ENCODE measurements at regions not wholly inside any gene's neighbourhood (a gene's known extent, or its start where the extent isn't known, plus 50 kb on each side); places are given as distances from the start of the nearest gene placed in this dataset.

GRCh38 chr2:226408141-226408540, 391.5 kb downstream of the IRS1 start:
- H3K4me3 ChIP-seq: no peak overlapping the region
- H3K27ac ChIP-seq: no peak overlapping the region
- no peaks in the 10 kb centered on the region for H3K4me1 ChIP-seq
- no peak for TF ChIP-seq CTCF (IDR thresholded peaks at IDR 0.05)
- intact Hi-C loops (cut with DNase I; ENCODE audit: low total_unique reads): no loop called here
- H3K9me3 ChIP-seq: no peaks in the 10 kb centered on the region
- no peaks in the 10 kb centered on the region for H3K36me3 ChIP-seq
- DNase-seq: no peak
- H3K27me3 ChIP-seq: no peaks in the 10 kb centered on the region

GRCh38 chr2:226407135-226407534, 392.5 kb downstream of the IRS1 start:
- DNase-seq: no peak
- H3K9me3 ChIP-seq: no peaks in the 10 kb centered on the region
- H3K4me3 ChIP-seq: no peak overlapping the region
- no peaks in the 10 kb centered on the region for H3K36me3 ChIP-seq
- TF ChIP-seq CTCF (IDR thresholded peaks at IDR 0.05): no peak
- H3K27ac ChIP-seq: no peak overlapping the region
- intact Hi-C loops (cut with DNase I; ENCODE audit: low total_unique reads): no loop called here
- no peaks in the 10 kb centered on the region for H3K27me3 ChIP-seq
- no peaks in the 10 kb centered on the region for H3K4me1 ChIP-seq

- no peak overlapping the region for H3K27ac ChIP-seq
- no peaks in the 10 kb centered on the region for H3K36me3 ChIP-seq
- no peaks in the 10 kb centered on the region for H3K9me3 ChIP-seq
- intact Hi-C loops (cut with DNase I; ENCODE audit: low total_unique reads): no loop called here
- no peaks in the 10 kb centered on the region for H3K4me1 ChIP-seq
- TF ChIP-seq CTCF (IDR thresholded peaks at IDR 0.05): no peak
- no peaks in the 10 kb centered on the region for H3K27me3 ChIP-seq
- no peak overlapping the region for H3K4me3 ChIP-seq
- no peak for DNase-seq
Measured at GRCh38 chr2:226405465-226405864, 394.2 kb downstream of the IRS1 start.

- Histone ChIP-seq H3K9me3 (no peaks in the 10 kb centered on the region), H3K4me1 (no peaks in the 10 kb centered on the region), H3K27me3 (no peaks in the 10 kb centered on the region), H3K36me3 (no peaks in the 10 kb centered on the region), H3K4me3 (no peak overlapping the region), H3K27ac (no peak overlapping the region)
- TF ChIP-seq CTCF (IDR thresholded peaks at IDR 0.05): no peak
- intact Hi-C loops (cut with DNase I; ENCODE audit: low total_unique reads): no loop called here
- no peak for DNase-seq
Measured at GRCh38 chr2:226403369-226403768, 396.3 kb downstream of the IRS1 start.

- intact Hi-C loops (cut with DNase I; ENCODE audit: low total_unique reads): no loop called here
- Histone ChIP-seq H3K9me3 (no peaks in the 10 kb centered on the region), H3K4me1 (no peaks in the 10 kb centered on the region), H3K4me3 (no peak overlapping the region), H3K27ac (no peak overlapping the region), H3K27me3 (no peaks in the 10 kb centered on the region), H3K36me3 (no peaks in the 10 kb centered on the region)
- no peak for TF ChIP-seq CTCF (IDR thresholded peaks at IDR 0.05)
- no peak for DNase-seq
Measured at GRCh38 chr2:226399006-226399405, 400.6 kb downstream of the IRS1 start.

- Histone ChIP-seq H3K9me3 (no peaks in the 10 kb centered on the region), H3K4me3 (no peak overlapping the region), H3K36me3 (no peaks in the 10 kb centered on the region), H3K27ac (no peak overlapping the region), H3K4me1 (no peaks in the 10 kb centered on the region), H3K27me3 (no peaks in the 10 kb centered on the region)
- intact Hi-C loops (cut with DNase I; ENCODE audit: low total_unique reads): no loop called here
- DNase-seq: no peak
- no peak for TF ChIP-seq CTCF (IDR thresholded peaks at IDR 0.05)
Measured at GRCh38 chr2:226398580-226398979, 401.0 kb downstream of the IRS1 start.
